WTC11 (cell line): ENCODE measurements at regions not wholly inside any gene's neighbourhood (a gene's known extent, or its start where the extent isn't known, plus 50 kb on each side); places are given as distances from the start of the nearest gene placed in this dataset.

ENCODE experiments used
- ATF2 ChIP-seq: sonication (generic); formaldehyde crosslinking; IDR thresholded peaks from 2 replicates; pipeline ENCODE4 v1.8.1; 2022; ENCODE audit warnings: low read depth, missing genetic modification reagents, borderline replicate concordance
- CBFB ChIP-seq: sonication (generic); formaldehyde crosslinking; IDR thresholded peaks from 2 replicates; pipeline ENCODE4 v1.8.1; 2022; ENCODE audit warnings: mild to moderate bottlenecking, low read depth, missing genetic modification reagents
- CDX4 ChIP-seq: fragments of 250-450 bp; sonication (Bioruptor Pico); IDR thresholded peaks from 2 replicates; pipeline ENCODE4 v1.9.0; 2021; ENCODE audit warnings: moderate library complexity, mild to moderate bottlenecking, inconsistent platforms, borderline replicate concordance
- CTCF ChIP-seq: fragments of 200-600 bp; IDR thresholded peaks from 2 replicates; pipeline ENCODE4 v1.8.0; 2022; ENCODE audit warnings: antibody characterized with exemption
- JUN ChIP-seq: sonication (generic); formaldehyde crosslinking; IDR thresholded peaks from 2 replicates; pipeline ENCODE4 v1.8.0; 2023; ENCODE audit warnings: mild to moderate bottlenecking, missing genetic modification reagents
- NFE2L1 ChIP-seq: sonication (generic); formaldehyde crosslinking; IDR thresholded peaks from 2 replicates; pipeline ENCODE4 v1.8.1; 2023; ENCODE audit warnings: missing genetic modification reagents
- NR2C2 ChIP-seq: sonication (generic); formaldehyde crosslinking; IDR thresholded peaks from 2 replicates; pipeline ENCODE4 v1.8.0; 2022; ENCODE audit warnings: mild to moderate bottlenecking, missing genetic modification reagents
- SP1 ChIP-seq: sonication (generic); formaldehyde crosslinking; conservative IDR thresholded peaks from 2 replicates; pipeline ENCODE4 v1.8.1; 2022; ENCODE audit warnings: missing genetic modification reagents
- USF1 ChIP-seq: sonication (generic); formaldehyde crosslinking; IDR thresholded peaks from 2 replicates; pipeline ENCODE4 v1.8.0; 2022; ENCODE audit warnings: mild to moderate bottlenecking, missing genetic modification reagents
- USF2 ChIP-seq: sonication (generic); formaldehyde crosslinking; IDR thresholded peaks from 2 replicates; pipeline ENCODE4 v1.8.1; 2023; ENCODE audit warnings: mild to moderate bottlenecking, missing genetic modification reagents, moderate library complexity
- TF ChIP-seq, protein P1 (sequence below): sonication (generic); formaldehyde crosslinking; IDR thresholded peaks from 2 replicates; pipeline ENCODE4 v1.8.0; 2022; ENCODE audit warnings: mild to moderate bottlenecking, missing genetic modification reagents

- TF ChIP-seq CTCF (no peak), NR2C2 (CRISPR knock-in tag) (no peak), SP1 (CRISPR knock-in tag) (no peak), CBFB (CRISPR knock-in tag) (no peak), JUN (CRISPR knock-in tag) (no peak), USF1 (no peak), CDX4 (no peak), USF2 (CRISPR knock-in tag) (no peak), ATF2 (CRISPR knock-in tag) (no peak), NFE2L1 (CRISPR knock-in tag) (no peak)
- TF ChIP-seq, protein P1, sequence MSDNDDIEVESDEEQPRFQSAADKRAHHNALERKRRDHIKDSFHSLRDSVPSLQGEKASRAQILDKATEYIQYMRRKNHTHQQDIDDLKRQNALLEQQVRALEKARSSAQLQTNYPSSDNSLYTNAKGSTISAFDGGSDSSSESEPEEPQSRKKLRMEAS (CRISPR knock-in tag): no peak
Measured at GRCh38 chr11:115933564-115933963, 429.3 kb upstream of the CADM1 start.
